ENCODE measurements at regions not wholly inside any gene's neighbourhood (a gene's known extent, or its start where the extent isn't known, plus 50 kb on each side); places are given as distances from the start of the nearest gene placed in this dataset.

GRCh38 chr4:181819946-181820345 is 423.3 kb upstream of the TENM3 start:
- TF ChIP-seq CTCF (IDR thresholded peaks at IDR 0.05) (no peak), POLR2A (IDR thresholded peaks at IDR 0.05) (no peak)
